ENCODE measurements at regions not wholly inside any gene's neighbourhood (a gene's known extent, or its start where the extent isn't known, plus 50 kb on each side); places are given as distances from the start of the nearest gene placed in this dataset.

DNA sequence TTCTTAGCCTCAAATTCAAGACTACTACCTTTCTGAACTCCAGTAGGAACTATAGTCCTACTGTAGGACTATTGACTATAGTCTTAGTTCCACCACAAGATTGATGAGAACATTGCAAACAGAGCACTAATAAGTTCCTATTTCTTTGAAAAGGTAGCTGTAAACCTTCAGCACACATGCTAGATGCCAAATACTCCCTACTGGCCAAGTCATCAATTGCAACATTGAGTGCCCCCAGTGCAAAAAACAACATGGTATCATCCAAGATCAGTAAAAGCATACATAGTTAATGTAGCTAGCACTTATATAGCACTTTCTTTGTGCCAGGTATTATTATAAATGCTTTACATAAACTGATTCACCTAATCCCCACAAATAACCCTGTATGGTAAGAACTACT is 99.8 kb downstream of the MRPL39 start:
- no peak overlapping the region for H3K27ac ChIP-seq
- no peaks in the 10 kb centered on the region for H3K9me2 ChIP-seq (ENCODE audit: insufficient read depth)
- no peak for TF ChIP-seq EZH2phosphoT487 (IDR thresholded peaks at IDR 0.05; ENCODE audit: insufficient read depth, low read depth)
- H2AFZ ChIP-seq: 0 out of 2 replicates have a peak overlapping the region, but pooled peaks have one; percentile 27
- H3K27me3 ChIP-seq (replicated peaks; ENCODE audit: insufficient read depth): no peaks in the 10 kb centered on the region
- H3K79me2 ChIP-seq (ENCODE audit: insufficient read depth): no peaks in the 10 kb centered on the region
- no peaks in the 10 kb centered on the region for H4K20me1 ChIP-seq (ENCODE audit: insufficient read depth)
- no peak overlapping the region for H3K4me3 ChIP-seq
- no peak overlapping the region for H3K4me2 ChIP-seq (ENCODE audit: unreplicated experiment)
- in situ Hi-C loops (cut with MboI): no loop called here
- no peak overlapping the region for H3K9ac ChIP-seq
- H3K36me3 ChIP-seq (ENCODE audit: low read depth): no peaks in the 10 kb centered on the region
- no peaks in the 10 kb centered on the region for H3F3A ChIP-seq (ENCODE audit: insufficient read depth)
- no peaks in the 10 kb centered on the region for H3K9me3 ChIP-seq (ENCODE audit: low read depth)
- DNase-seq: peak; percentile 6
- H3K4me1 ChIP-seq (ENCODE audit: insufficient read depth): 0 out of 2 replicates have a peak, but pooled peaks cover 9% of the 10 kb centered on the region

- Histone ChIP-seq H3K79me2 (ENCODE audit: insufficient read depth) (no peaks in the 10 kb centered on the region), H3K4me1 (ENCODE audit: insufficient read depth) (0 out of 2 replicates have a peak, but pooled peaks cover 9% of the 10 kb centered on the region), H3K4me2 (ENCODE audit: unreplicated experiment) (no peak overlapping the region), H3K27me3 (replicated peaks; ENCODE audit: insufficient read depth) (no peaks in the 10 kb centered on the region), H3K9me2 (ENCODE audit: insufficient read depth) (no peaks in the 10 kb centered on the region), H3K27ac (no peak overlapping the region), H3K9ac (no peak overlapping the region), H2AFZ (peak overlapping the region; percentile 27; the same call in 1 of the 2 replicates), H4K20me1 (ENCODE audit: insufficient read depth) (no peaks in the 10 kb centered on the region), H3K9me3 (ENCODE audit: low read depth) (no peaks in the 10 kb centered on the region), H3K36me3 (ENCODE audit: low read depth) (no peaks in the 10 kb centered on the region), H3K4me3 (0 out of 2 replicates have a peak overlapping the region, but pooled peaks have one; percentile 28), H3F3A (ENCODE audit: insufficient read depth) (no peaks in the 10 kb centered on the region)
- no peak for TF ChIP-seq EZH2 (IDR thresholded peaks at IDR 0.05; ENCODE audit: insufficient read depth, poor library complexity, severe bottlenecking)
- no peak for TF ChIP-seq EZH2phosphoT487 (IDR thresholded peaks at IDR 0.05; ENCODE audit: insufficient read depth, low read depth)
- in situ Hi-C loops (cut with MboI): no loop called here
- DNase-seq: peak; percentile 57
- 24 to 25% methylated on average over 6 of the region's 6 CpGs for WGBS, 2 experiments (ENCODE audit: low coverage in 1 of 2, low lambda C conversion rate in 2 of 2, missing lambda C conversion rate in 2 of 2)
Observed at GRCh38 chr21:25506887-25507286, 100.4 kb downstream of the MRPL39 start.

DNA sequence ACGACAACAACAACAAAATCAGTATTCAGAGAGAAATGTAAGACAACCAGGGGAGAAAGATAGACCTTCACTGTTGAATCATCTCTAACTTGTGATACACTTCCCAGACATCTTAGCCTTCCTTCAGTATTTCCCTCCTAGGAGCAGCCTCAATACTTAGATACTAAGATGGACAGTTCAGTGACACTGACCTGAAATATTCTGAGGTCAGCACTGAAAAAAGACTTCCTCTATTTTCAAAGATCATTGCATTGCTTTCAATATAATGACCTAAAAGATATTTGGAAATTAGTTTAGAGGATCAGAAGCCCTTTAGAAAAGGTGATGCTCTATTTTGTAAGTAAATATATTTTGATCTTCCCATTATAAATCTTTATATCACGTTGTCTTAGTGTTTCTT is 101.0 kb downstream of the MRPL39 start:
- H3K27me3 ChIP-seq (replicated peaks; ENCODE audit: insufficient read depth): no peaks in the 10 kb centered on the region
- 0 out of 2 replicates have a peak, but pooled peaks cover 9% of the 10 kb centered on the region for H3K4me1 ChIP-seq (ENCODE audit: insufficient read depth)
- TF ChIP-seq EZH2 (IDR thresholded peaks at IDR 0.05; ENCODE audit: insufficient read depth, poor library complexity, severe bottlenecking): no peak
- no peak for TF ChIP-seq EZH2phosphoT487 (IDR thresholded peaks at IDR 0.05; ENCODE audit: insufficient read depth, low read depth)
- H3K36me3 ChIP-seq (ENCODE audit: low read depth): no peaks in the 10 kb centered on the region
- H3K4me2 ChIP-seq (ENCODE audit: unreplicated experiment): no peak overlapping the region
- 65 to 80% methylated on average over 2 of the region's 2 CpGs for WGBS, 2 experiments (ENCODE audit: low coverage in 1 of 2, low lambda C conversion rate in 2 of 2, missing lambda C conversion rate in 2 of 2)
- H2AFZ ChIP-seq: no peak overlapping the region
- no peaks in the 10 kb centered on the region for H3K9me2 ChIP-seq (ENCODE audit: insufficient read depth)
- H4K20me1 ChIP-seq (ENCODE audit: insufficient read depth): no peaks in the 10 kb centered on the region
- no peak overlapping the region for H3K27ac ChIP-seq
- H3F3A ChIP-seq (ENCODE audit: insufficient read depth): no peaks in the 10 kb centered on the region
- no peak overlapping the region for H3K4me3 ChIP-seq
- DNase-seq: no peak
- H3K79me2 ChIP-seq (ENCODE audit: insufficient read depth): no peaks in the 10 kb centered on the region
- H3K9ac ChIP-seq: no peak overlapping the region
- no peaks in the 10 kb centered on the region for H3K9me3 ChIP-seq (ENCODE audit: low read depth)
- in situ Hi-C loops (cut with MboI): no loop called here

DNA sequence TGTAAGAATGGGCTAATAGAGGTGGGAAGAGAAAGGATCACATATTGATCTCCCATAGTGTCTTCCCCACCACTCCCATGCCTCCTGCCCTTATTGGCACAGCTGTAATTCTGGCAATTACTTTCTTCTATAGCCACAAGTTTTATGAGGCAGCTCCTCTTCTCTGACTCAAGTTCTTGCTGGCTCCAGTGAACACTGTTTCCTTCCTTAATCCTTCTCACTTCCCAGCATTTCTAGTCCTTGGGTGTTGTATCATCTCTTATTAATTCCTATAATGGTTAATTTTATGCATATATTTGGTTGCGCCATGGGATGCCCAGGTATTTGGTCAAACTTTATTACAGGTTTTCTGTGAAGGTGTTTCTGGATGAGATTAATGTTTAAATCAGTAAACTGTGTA is 103.3 kb downstream of the MRPL39 start:
- H3K9me3 ChIP-seq (ENCODE audit: low read depth): no peaks in the 10 kb centered on the region
- H3K4me3 ChIP-seq: no peak overlapping the region
- H2AFZ ChIP-seq: no peak overlapping the region
- H3K9ac ChIP-seq: no peak overlapping the region
- 50 to 53% methylated on average over 1 of the region's 1 CpG for WGBS, 2 experiments (ENCODE audit: low coverage in 1 of 2, low lambda C conversion rate in 2 of 2, missing lambda C conversion rate in 2 of 2)
- TF ChIP-seq EZH2 (IDR thresholded peaks at IDR 0.05; ENCODE audit: insufficient read depth, poor library complexity, severe bottlenecking): no peak
- no peak for TF ChIP-seq EZH2phosphoT487 (IDR thresholded peaks at IDR 0.05; ENCODE audit: insufficient read depth, low read depth)
- H3K4me2 ChIP-seq (ENCODE audit: unreplicated experiment): no peak overlapping the region
- H3K9me2 ChIP-seq (ENCODE audit: insufficient read depth): no peaks in the 10 kb centered on the region
- no peaks in the 10 kb centered on the region for H4K20me1 ChIP-seq (ENCODE audit: insufficient read depth)
- H3K79me2 ChIP-seq (ENCODE audit: insufficient read depth): no peaks in the 10 kb centered on the region
- no peaks in the 10 kb centered on the region for H3F3A ChIP-seq (ENCODE audit: insufficient read depth)
- no peak for DNase-seq
- 0 out of 2 replicates have a peak, but pooled peaks cover 9% of the 10 kb centered on the region for H3K4me1 ChIP-seq (ENCODE audit: insufficient read depth)
- in situ Hi-C loops (cut with MboI): no loop called here
- H3K36me3 ChIP-seq (ENCODE audit: low read depth): no peaks in the 10 kb centered on the region
- H3K27ac ChIP-seq: no peak overlapping the region
- H3K27me3 ChIP-seq (replicated peaks; ENCODE audit: insufficient read depth): no peaks in the 10 kb centered on the region

Measured in GM23248 (cell line).